Loucy (cell line): ENCODE measurements at regions not wholly inside any gene's neighbourhood (a gene's known extent, or its start where the extent isn't known, plus 50 kb on each side); places are given as distances from the start of the nearest gene placed in this dataset.

Experiments
- H2AFZ ChIP-seq: fragments of 200-600 bp; sonication (generic); 2 replicates; pipeline ENCODE4 v1.6.0; 2016; ENCODE audit warnings: antibody characterized with exemption, mild to moderate bottlenecking, low read length, moderate library complexity
- H3F3A ChIP-seq: fragments of 200-600 bp; 2 replicates; pipeline ENCODE4 v1.6.0; 2016; ENCODE audit warnings: antibody characterized with exemption, low read depth, mild to moderate bottlenecking
- H3K27me3 ChIP-seq: fragments of 200-600 bp; sonication (generic); 2 replicates; pipeline ENCODE4 v1.6.1; 2014; ENCODE audit warnings: low read length, mild to moderate bottlenecking; ENCODE audit not compliant: insufficient read depth, poor library complexity, severe bottlenecking
- H3K36me3 ChIP-seq: fragments of 200-600 bp; sonication (generic); 2 replicates; pipeline ENCODE4 v1.6.1; 2016; ENCODE audit warnings: low read length; ENCODE audit not compliant: insufficient read depth
- H3K4me1 ChIP-seq: fragments of 200-600 bp; sonication (generic); 2 replicates; pipeline ENCODE4 v1.5.1; 2014; ENCODE audit warnings: low read length, mild to moderate bottlenecking; ENCODE audit not compliant: insufficient read depth, poor library complexity, severe bottlenecking
- H3K4me2 ChIP-seq: fragments of 200-600 bp; sonication (generic); 2 replicates; pipeline ENCODE4 v1.6.0; 2014; ENCODE audit warnings: antibody characterized with exemption, low read length, low read depth, mild to moderate bottlenecking; ENCODE audit not compliant: poor library complexity, severe bottlenecking
- H3K4me3 ChIP-seq: fragments of 200-600 bp; sonication (generic); 2 replicates; pipeline ENCODE4 v1.5.1; 2014; ENCODE audit warnings: low read length, mild to moderate bottlenecking, mixed read lengths; ENCODE audit not compliant: poor library complexity, severe bottlenecking
- H3K79me2 ChIP-seq: fragments of 200-600 bp; sonication (generic); 2 replicates; pipeline ENCODE4 v1.6.1; 2014; ENCODE audit warnings: low read length; ENCODE audit not compliant: insufficient read depth
- H3K9ac ChIP-seq: fragments of 200-600 bp; sonication (generic); 2 replicates; pipeline ENCODE4 v1.6.0; 2014; ENCODE audit warnings: mild to moderate bottlenecking, low read depth, low read length, moderate library complexity; ENCODE audit not compliant: poor library complexity, severe bottlenecking
- H3K9me2 ChIP-seq: fragments of 200-600 bp; sonication (generic); replicated peaks from 2 replicates; pipeline ENCODE4 v1.6.1; 2016; ENCODE audit warnings: low read depth, low read length, mixed read lengths
- H3K9me3 ChIP-seq: fragments of 200-600 bp; sonication (generic); 2 replicates; pipeline ENCODE4 v1.6.1; 2014; ENCODE audit warnings: mild to moderate bottlenecking, antibody characterized with exemption, low read length, low read depth; ENCODE audit not compliant: insufficient read depth
- H4K20me1 ChIP-seq: fragments of 200-600 bp; sonication (generic); 2 replicates; pipeline ENCODE4 v1.6.0; 2014; ENCODE audit warnings: antibody characterized with exemption, low read length, mild to moderate bottlenecking; ENCODE audit not compliant: insufficient read depth, poor library complexity, severe bottlenecking
- CTCF ChIP-seq: fragments of 200-600 bp; sonication (generic); conservative IDR thresholded peaks from 2 replicates; pipeline ENCODE4 v1.5.1; 2014; ENCODE audit warnings: mild to moderate bottlenecking, antibody characterized with exemption, low read length
- EZH2phosphoT487 ChIP-seq: fragments of 200-600 bp; IDR thresholded peaks from 2 replicates; pipeline ENCODE4 v1.6.1; 2018; ENCODE audit warnings: antibody characterized with exemption, mild to moderate bottlenecking, moderate library complexity, borderline replicate concordance

DNA sequence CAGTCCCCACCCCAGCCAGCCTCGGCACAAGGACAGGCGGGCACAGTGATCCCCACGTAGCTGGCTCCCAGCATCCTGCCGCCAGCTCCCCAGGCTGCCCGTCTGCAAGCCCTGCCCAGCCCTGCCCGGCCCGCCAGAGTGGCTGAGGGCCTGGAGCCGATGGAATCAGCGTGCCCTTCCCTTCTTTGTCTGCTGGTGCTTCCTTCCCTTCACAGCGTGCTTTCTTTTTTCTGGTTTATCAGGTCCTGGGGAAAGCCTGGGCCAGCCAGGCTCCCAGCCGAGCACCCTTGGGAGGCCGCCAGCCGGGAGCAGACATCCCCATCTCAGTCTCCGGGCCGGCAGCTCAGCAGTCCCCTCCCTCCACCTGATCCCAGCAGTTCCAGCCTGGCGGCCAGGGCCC, 54.7 kb upstream of the SMAD6 start:
- TF ChIP-seq EZH2phosphoT487 (no peak), CTCF (no peak)
- Histone ChIP-seq H3F3A (no peaks in the 10 kb centered on the region), H4K20me1 (no peaks in the 10 kb centered on the region), H3K4me1 (no peaks in the 10 kb centered on the region), H3K4me2 (no peak overlapping the region), H3K9ac (no peak overlapping the region), H3K9me2 (no peaks in the 10 kb centered on the region), H3K9me3 (no peaks in the 10 kb centered on the region), H2AFZ (no peak overlapping the region), H3K79me2 (no peaks in the 10 kb centered on the region), H3K4me3 (no peak overlapping the region), H3K36me3 (no peaks in the 10 kb centered on the region), H3K27me3 (no peaks in the 10 kb centered on the region)

GRCh38 chr15:66648588-66648987, 53.4 kb upstream of the SMAD6 start:
- no peaks in the 10 kb centered on the region for H3K36me3 ChIP-seq
- no peaks in the 10 kb centered on the region for H3K4me1 ChIP-seq
- no peaks in the 10 kb centered on the region for H3K79me2 ChIP-seq
- TF ChIP-seq CTCF, result no peak
- TF ChIP-seq EZH2phosphoT487, result no peak
- no peaks in the 10 kb centered on the region for H4K20me1 ChIP-seq
- H3K4me2 ChIP-seq, result no peak overlapping the region
- H3K27me3 ChIP-seq, result no peaks in the 10 kb centered on the region
- no peaks in the 10 kb centered on the region for H3K9me3 ChIP-seq
- H3F3A ChIP-seq, result no peaks in the 10 kb centered on the region
- no peak overlapping the region for H3K9ac ChIP-seq
- H3K4me3 ChIP-seq, result no peak overlapping the region
- H2AFZ ChIP-seq, result no peak overlapping the region
- no peaks in the 10 kb centered on the region for H3K9me2 ChIP-seq

GRCh38 chr15:66649235-66649984, 52.6 kb upstream of the SMAD6 start:
- Histone ChIP-seq H3K27me3 (no peaks in the 10 kb centered on the region), H3K4me1 (peaks cover 3% of the 10 kb centered on the region), H3F3A (no peaks in the 10 kb centered on the region), H3K36me3 (no peaks in the 10 kb centered on the region), H3K79me2 (no peaks in the 10 kb centered on the region), H2AFZ (no peak overlapping the region), H3K4me2 (no peak overlapping the region), H3K9me2 (no peaks in the 10 kb centered on the region), H3K4me3 (no peak overlapping the region), H4K20me1 (no peaks in the 10 kb centered on the region), H3K9ac (no peak overlapping the region), H3K9me3 (no peaks in the 10 kb centered on the region)
- TF ChIP-seq CTCF (no peak), EZH2phosphoT487 (no peak)
